Activated CD4-positive, CD25-positive, alpha-beta regulatory T cell (primary cell): ENCODE measurements at regions not wholly inside any gene's neighbourhood (a gene's known extent, or its start where the extent isn't known, plus 50 kb on each side); places are given as distances from the start of the nearest gene placed in this dataset.

ENCODE experiments used
- DNase-seq, 4 experiments: peaks; one replicate each; lab custom pipeline; 2025; lab: John Stamatoyannopoulos, UW

DNA sequence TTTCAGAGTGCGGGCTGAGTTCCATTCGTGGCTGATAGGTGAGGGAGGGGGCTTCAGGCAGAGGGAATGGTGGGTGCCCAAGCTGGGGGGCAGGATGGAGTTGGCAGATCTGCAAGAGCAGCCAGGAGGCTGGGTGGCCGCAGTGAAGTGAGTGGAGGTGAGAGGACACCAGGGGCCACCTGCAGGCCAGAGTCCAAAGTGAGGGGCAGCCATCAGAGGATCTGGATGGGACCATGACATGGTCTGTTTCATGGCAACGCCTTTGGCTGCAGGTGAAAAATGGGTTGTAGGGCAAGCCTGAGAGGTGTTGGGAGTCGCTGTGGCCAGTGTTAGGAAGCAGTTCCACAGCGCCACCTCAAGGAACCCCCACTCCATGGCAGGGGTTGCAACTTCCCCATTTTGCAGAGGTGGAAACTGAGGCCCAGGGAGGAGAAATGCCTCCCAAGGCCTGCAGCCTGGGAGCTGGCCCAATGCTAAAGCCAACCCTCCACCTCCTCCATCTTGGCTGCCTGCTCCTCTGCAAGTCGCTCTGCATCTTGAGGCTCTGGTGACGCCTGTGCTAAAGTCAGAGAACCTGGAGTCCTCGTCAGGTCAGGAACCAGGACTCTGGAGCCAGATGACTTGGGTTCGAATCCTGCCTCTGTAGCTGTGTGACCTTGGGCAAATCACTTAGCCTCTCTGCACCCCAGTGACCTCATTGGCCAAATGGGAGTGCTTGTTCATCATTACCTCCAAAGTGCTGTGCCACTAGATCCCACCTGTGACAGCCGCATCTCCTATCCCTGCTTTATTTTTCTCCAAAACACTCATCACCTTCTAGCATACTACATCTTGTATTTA, 153.8 kb downstream of the CEBPB start:
- no peak for DNase-seq

DNA sequence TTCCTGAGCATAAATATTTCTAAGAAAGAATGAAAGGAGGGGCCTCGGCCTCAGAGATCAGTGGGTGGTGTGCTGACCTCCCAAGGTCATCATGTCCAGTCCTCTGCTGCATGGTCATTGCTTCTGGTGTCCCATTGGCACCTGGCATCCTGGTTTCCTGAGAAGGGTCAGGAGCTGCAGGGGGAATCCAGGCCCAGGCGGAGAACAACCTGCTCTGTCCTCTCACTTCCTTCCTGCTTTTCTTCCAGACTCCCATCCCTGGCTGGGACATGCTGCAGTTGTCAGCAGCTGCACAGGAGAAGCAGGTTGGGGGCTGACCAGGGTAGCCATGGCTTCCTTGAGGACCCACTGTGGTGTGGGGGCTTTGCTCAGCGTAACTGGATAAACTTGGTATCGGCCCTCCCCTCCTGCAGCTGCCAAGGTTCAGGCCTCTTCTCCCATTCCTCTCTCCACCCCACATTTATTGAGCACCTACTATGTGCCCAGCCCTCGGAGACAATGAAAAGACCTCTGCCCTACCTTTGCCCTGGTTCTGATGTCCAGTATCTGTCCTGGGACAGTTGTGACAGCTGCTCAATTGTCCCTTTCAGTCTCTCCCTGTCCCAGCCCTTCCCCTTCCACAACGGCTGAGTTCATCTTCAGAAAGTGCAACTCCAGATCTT, 155.2 kb downstream of the CEBPB start:
- DNase-seq = no peak

GRCh38 chr20:50346374-50347283, 156.0 kb downstream of the CEBPB start:
- no peak for DNase-seq

DNA sequence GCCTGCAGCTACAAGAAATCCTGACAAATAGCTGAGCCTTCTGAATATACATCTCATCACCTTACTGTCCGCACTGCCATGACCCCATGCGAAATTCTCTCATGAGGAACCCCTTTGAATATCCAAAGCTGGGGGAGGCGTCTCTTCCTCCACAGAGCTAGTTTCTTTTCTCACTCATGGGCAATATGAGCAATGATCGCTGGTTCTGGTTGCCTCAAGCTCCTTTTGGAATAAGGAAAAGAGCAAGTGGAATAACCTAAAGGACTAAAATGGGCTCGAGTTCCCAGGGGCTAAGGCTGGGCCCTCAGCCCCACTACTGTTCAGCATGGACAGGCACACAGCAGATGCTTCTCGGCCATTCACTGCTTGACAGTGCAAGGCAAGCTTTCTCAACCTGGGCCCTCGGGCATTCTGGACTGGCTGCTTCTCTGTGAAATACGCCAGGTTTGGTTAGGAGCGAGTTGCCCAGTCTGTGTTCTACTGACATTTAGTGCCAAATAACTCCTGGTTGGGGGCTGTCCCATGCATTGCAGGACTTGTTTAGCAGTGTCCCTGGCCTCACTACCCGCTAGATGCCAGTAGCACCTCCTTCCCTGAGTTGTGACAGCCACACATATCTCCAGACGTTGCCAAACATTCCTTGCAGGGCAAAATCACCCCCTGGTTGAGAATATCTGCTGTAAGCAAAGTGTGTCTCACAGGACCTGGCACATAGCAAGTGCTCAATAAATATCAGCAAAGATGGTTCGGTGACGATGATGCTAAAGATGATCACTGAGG, 156.8 kb downstream of the CEBPB start:
- no peak for DNase-seq

GRCh38 chr20:50348096-50348495, 157.5 kb downstream of the CEBPB start:
- no peak for DNase-seq

DNA sequence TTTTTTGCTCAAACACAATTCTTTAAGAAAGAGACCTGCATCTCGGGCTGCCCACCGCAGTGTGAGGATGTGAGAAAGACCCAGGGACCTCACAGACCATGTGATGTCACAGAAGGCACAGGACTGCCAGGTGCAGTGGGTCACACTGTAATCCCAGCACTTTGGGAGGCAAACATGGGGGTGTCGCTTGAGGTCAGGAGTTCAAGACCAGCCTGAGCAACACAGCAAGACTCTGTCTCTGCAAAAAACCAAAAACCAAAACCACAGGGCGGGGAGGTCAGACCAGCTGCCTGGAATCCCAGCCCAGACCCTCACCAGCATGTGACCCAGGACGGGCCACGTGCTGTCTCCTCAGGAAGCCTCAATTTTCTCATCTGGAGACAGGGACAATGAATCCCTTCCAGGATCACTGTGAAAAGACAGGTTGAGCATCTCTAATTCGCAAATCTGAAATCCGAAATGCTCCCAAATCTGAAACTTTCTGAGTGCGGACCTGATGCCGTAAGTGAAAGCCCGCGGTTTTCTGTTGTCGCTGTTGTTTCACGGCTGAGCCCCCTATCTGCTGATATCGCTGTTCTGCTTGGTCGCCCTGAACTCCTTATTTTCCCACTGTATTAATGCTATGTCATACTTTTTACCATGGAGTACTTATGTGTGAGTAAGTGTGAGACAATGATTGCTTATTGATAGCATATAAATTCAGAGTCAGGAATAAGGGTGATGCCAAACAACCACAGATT, 159.5 kb upstream of the PTPN1 start:
- DNase-seq = no peak

DNA sequence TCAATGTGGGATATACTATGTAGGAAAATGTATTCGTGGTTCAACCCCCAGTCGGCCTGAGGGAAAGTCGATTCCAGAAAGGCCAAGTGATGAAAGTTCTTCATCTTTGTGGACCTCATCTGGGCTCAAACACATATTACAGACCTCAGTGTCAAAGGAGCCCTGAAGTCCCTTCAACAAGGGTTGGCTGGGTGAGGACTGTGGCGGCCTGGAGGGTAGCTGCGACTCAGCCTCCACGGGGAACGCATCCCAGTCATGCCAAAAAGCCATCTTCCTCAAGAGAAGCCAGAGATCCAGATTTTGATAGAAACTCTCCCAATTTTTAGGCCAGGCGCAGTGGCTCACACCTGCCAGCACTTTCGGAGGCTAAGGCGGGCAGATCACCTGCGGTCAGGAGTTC, 158.6 kb upstream of the PTPN1 start:
- no peak for DNase-seq

- DNase-seq = no peak
These were observed 156.8 kb upstream of the PTPN1 start for GRCh38 chr20:50353289-50353961.

DNA sequence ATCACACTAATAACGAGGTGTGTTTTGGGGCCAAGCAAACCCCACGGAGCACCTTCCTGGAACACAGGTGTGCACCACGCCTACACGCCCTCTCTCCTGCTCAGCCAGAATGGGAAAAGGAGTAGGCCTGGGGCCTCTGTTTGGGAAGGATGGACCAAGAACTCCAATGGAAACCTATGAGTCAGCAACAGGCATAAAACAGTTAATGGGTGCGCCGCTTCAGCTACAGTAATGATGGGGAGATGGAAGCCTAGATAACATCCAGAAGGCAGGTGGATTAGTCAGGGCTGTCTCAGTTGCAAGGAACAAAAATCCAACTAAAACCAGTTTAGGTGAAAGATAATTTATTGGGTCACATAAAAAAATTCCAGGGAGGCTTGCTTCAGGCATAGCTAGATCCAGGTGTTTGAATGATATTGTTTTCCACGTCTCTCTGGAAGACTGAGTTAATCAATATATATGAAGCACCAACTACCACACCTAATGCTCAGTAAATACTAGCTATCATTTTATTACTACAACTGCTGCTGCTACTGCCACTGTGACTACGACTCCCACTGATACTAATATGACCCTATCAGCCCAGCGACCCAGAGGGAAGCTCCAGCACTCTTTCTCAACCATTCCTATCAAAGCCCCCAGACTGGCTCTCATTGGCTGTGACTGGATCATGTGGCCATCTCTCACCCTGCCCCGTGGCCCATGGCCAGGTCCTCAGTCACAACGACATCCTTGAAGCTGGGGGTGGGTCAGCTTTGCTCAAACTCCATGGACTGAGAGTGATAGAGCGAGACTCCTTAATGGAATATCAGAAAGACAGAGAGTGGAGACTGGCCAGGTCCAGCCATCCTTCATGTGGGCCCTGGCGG, 155.2 kb upstream of the PTPN1 start:
- DNase-seq = no peak

GRCh38 chr20:50355590-50356524, 154.3 kb upstream of the PTPN1 start:
- no peak for DNase-seq

- DNase-seq = no peak
These were observed 153.7 kb upstream of the PTPN1 start for GRCh38 chr20:50356525-50356885.

DNA sequence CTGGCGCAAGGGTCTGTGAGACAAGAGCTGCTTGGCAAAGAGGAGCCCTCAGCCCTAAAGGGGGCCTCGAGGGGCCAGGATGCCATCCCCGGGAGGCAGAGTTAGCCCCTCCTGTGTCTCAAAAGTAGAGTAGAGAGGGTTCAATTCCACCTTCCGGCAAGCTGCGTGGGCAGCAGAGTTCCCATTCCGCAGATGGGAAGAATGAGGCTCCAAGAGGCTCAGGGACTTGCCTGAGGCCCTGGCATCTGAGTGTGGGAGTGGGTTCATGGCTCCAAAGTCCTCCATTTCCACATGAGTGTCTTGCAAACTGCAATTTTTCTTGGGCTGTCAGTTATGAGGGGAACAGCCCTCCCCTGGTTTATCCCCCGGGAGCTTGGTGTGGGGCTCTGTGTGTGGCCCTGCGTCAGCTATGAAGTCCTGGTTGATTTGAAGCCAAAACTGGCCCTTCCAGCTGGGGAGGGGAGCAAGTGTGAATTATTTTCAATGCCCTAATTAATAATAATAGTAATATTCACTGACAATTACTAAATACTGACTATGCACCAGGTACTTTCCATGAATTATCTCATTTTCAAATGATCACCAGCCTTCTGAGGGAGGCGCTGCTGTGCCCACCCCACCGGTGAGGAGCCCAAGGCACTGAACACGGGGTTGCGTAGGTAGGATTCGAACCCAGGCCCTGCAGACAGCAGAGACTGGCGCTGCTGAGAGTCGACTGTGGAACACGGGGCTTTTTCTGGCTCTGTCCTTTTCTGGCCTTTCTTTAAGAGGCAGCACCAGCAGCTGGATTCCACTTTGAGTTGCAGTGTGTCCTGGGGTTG, 153.0 kb upstream of the PTPN1 start:
- no peak for DNase-seq

DNA sequence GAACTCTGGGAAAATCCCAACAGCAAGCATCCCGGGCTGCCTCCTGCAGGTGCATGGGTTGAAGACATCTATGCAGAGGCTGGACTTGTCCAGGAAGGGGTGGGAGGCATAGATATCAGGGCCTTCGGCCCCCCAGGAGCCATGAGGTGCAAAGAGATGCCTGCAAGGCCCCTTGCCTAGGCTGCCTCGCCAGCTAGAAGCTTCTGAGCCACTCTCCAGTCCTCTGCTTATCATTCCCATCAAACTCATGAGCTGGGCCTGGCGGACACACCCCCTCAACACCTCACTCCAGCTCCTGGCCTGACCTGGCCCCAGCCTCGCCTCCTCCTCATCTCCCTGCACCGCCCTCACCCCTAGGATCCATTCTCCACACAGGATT, 152.4 kb upstream of the PTPN1 start:
- DNase-seq = no peak

GRCh38 chr20:50358166-50358565, 152.0 kb upstream of the PTPN1 start:
- no peak for DNase-seq

DNA sequence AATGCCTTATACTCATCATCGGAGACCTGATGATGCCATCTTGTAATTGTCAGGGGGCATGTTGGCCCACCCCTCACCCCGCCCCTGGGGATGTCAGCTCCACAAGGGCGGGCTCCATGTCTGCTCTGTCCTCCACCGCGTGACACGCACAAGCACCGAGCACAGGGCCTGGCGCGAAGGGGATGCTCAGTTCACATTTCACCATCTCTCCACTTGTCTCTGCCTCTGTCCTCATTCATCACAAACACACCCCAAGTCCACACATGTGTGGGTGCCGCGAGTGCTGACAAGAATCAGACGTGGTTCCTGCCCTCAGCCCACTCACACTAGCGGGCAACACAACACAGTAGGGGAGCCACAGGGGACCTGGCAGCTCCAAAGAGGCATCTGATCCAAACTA, 151.2 kb upstream of the PTPN1 start:
- no peak for DNase-seq

DNA sequence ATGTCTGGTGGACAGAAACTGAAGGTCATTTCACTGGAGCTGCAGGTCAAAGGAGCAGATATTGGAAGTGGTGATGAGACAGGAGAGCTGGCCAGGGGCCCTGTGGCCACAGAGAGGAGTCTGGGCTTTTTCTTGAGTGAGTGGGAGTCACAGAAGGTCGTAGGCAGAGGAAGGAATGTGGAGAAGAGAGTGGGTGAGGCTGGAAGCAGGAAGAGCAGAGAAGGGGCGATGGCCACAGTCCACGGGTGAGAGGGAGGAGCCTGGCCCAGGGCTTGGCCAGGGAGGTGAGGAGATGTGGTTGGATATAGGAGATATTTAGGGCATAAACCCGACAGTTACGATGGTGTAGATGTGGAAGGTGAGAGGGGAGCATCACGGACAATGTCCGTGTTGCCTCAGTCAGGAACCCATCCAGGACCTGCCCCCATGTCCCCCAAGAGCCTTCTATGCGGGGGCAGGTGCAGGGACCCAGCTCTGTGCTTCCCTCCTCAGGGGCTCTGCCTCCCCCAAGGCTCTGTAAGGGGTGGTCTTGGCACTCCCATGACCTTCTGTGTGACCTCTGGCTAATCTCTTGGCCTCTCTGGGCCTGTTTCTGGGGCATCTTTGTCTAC, 150.5 kb upstream of the PTPN1 start:
- no peak for DNase-seq

- DNase-seq = no peak
These were observed 149.9 kb upstream of the PTPN1 start for GRCh38 chr20:50360218-50360672.
